NCI-H748 (cell line): ENCODE measurements at regions not wholly inside any gene's neighbourhood (a gene's known extent, or its start where the extent isn't known, plus 50 kb on each side); places are given as distances from the start of the nearest gene placed in this dataset.

ENCODE experiments used
- DNase-seq: peaks from one replicate; lab custom pipeline; 2025; ENCODE audit not compliant: unreplicated experiment; lab: John Stamatoyannopoulos, UW

DNA sequence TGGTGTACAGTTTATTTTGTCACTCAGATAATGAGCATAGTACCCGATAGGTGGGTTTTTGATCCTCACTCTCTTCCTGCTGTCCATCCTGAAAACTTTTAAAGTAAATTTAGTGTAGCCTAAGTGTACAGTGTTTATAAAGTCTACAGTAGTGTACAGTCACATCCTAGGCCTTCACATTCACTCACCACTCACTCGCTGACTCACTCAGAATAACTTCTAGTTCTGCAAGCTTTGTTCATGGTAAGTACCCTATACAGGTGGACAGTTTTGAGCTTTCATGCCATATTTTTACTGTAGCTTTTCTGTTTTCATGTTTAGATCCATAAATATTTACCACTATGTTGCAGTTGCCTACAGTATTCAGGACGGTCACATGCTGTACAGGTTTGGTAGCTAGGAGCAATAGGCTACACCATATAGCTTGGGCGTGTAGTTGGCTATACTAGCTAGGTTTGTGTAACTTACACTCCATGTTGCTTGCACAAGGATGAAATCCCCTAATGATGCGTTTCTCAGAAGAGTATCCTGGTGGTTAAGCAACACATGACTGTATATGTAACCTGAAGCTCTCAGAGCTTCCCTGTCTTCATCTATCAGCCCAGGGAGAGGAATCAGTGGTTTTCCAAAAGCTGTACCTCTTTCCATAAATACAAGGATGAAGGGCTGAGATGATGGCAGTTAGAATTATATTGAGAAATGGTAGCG, 87.6 kb upstream of the SLC25A26 start:
- no peak for DNase-seq

DNA sequence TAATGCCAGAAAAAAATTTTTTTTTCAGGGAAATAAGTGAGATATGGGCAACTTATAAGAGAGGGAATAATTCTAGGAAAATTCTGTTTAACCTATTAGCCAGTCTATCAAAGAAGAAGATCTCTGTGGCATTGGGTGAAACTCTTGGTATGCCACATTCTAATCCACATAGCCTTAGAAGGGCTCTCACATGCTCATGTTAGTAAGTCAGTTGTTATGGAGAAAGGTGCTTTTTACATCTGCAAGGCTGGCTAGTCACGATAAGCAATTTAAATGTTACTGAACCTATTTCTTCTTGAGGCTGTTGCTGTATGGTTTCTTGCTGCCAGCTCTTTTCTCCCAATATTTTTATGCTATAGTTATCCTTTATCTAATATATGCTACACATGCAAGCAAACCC, 89.9 kb upstream of the MAGI1 start:
- DNase-seq: no peak

DNA sequence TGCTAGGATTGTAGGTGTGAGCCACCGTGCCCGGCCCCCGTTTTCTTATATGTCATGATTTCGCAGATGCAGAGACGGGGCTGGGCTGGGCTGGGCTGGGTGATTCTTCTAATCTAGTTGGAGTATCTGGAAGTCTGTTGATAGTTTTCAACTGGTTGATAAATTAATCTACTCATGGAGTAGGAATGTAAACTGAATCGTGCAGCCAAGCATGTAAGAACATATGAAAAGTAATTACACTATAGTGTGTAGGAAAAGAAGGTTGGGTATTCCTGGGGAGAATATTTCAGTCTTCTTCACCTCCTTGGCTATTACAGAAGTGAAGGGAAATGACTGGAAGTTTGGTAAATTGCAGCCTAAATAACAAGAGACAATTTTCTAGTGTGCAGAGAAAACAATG, 82.6 kb upstream of the MAGI1 start:
- no peak for DNase-seq

DNA sequence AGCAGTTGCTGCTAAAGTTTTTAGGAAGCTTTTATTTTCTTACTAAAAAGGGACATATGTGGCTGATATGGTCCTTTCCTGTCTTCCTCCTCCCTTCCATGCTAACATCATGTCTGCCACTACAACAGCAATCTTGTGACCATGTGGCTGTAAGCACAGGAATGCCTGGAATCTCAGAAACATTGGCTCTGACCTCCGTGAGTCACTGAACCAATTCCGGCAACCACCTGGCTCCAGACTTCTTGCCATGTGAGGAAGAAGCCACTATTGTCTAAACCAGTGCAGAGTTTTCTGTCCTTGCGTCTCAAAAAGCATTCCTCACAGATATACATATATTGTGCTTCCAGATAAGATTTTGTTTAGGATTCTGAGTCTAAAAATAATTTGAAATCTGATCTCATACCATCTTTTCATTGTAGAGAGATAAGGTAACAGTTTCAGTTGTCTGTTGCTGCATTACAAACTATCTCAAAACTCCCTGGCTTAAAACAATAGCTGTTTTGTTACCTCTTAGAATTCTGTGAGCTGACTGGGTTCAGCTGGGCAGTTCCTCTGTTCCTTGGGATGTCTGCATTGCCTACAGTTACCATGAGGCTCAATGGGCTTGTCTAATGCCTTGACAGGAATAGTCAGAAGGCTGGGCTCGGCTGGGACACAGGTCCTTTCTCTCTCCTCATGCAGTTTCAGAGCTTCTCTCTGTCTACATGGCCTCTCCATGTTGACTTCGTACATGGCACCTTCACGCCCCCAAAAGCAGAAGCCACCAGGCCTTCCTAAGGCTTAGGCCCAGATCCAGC, 77.3 kb upstream of the MAGI1 start:
- DNase-seq: no peak

DNA sequence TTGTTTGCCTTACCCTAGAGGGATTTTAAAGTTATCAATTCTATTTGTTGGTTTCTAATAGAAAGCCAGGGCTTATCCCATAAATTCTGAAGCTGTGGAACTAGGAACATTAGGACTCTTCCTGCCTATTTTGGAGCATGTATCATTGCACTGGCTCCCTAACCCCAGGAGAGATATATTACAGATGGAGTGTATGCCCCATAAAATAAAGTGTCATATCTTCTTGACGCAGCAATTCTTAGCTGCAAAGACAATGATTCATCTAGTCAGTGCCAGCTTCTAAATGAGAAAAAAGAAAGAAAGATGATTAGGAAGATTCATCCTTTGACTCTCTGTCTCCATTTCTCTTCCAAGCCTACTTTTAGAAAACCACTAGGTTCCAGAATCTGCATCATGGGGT, 74.8 kb upstream of the MAGI1 start:
- no peak for DNase-seq

DNA sequence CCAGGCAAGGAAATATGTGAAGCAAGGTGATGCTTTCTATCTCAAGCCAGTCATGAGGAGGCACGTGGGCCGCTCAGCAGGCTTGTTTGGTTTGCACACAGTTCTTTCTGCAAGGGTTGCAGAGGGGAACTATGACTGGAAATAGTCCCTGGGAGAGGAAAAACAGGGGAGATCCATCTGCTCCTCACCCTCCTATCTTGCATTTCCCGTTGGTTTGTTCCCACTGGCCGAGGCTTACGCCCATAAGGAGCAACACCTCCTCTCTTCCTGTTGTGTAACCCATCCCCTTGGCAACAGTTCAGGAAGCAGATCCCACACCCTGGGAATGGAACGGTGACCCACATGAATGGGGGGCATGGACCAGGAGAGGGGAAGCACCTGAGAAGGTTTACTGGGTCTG, 72.1 kb upstream of the MAGI1 start:
- DNase-seq: peak; percentile 65

DNA sequence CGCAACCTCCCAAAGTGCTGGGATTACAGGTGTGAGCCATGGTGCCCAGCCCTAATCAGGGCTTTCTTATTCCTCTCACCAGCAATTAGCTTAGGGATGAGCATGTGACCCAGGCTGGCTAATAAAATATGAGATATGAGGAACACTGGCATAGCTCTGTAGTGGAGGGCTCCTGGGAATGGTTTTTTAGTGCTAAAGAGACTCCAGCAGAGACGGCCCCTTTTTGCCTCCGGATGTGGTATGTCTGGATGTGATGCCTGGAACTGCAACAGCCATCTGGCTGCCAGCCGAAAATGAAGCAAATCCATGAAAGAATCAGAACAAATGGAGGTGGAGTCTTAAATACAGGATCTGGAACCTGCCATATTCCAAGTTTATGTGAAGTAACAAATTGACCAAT, 69.1 kb upstream of the MAGI1 start:
- no peak for DNase-seq

DNA sequence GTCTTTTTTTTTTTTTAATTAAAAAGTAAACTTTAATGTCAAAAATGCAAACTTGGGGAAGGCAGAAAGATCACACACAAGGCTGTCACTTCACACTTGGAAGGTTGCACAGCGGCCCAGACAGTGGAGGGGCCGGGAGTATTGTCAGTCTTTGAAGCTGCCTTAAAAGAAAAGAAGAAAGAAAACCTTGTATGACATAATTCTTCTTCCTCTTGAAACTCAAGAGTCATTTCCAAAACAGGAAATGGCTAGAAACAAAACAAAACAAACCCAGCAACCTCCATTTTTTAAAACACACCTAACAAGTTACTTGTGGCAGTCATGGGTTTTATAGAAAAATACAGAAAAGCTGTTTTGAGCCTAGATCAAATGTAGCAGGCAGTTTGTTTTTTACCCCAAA, 68.1 kb upstream of the MAGI1 start:
- no peak for DNase-seq

DNA sequence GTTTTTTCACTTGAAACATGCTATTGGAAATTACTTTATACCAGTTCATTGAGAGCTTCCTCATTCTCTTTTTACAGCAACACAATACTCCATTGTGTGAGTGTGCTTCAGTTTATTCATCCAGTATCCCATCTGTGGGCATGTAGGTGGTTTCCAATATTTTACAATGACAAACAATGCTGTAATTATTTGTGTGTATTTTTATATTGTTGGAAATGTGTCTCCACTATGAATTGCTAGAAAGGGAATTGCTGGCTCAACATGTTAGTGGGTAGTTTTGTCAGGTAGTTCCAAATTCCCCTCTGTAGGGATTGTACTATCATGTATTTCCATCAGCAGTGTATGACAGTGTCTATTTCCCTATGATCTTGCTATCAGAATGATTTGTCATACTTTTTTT, 65.8 kb upstream of the MAGI1 start:
- DNase-seq: no peak

DNA sequence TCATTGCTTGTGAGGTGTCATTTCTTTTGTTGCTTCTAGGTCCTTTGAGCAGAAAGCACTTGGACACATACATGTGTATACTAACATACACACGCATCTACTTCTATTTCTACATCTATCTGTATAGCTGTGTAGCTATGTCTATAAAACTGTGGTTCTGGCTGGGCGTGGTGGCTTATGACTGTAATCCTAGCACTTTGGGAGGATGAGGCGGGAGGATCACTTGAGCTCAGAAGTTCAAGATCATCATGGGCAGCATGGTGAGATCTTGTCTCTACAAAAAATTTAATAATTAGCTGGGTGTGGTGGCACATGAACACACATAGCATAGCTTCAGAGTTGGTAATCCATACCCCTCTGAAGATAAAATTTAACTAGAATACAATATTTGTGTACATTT, 65.0 kb upstream of the MAGI1 start:
- DNase-seq: no peak

DNA sequence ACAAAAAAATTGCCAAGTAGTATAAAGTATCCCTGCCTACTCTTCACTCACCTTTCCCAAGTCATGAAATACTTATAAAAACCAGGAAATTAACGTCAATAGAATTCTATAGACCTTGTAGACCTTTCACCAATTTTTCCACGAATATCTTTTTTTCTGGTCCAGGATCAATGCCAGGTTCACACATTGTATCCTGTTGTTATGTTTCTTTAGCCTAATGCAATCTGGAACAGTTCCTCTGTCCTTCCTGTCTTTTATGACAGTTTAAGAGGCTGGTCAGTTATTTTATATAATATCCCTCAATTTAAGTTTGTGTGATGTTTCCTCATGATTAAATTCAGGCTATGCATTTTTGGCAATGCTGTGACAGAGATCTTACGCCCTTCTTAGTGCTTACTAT, 63.2 kb upstream of the MAGI1 start:
- DNase-seq: no peak

DNA sequence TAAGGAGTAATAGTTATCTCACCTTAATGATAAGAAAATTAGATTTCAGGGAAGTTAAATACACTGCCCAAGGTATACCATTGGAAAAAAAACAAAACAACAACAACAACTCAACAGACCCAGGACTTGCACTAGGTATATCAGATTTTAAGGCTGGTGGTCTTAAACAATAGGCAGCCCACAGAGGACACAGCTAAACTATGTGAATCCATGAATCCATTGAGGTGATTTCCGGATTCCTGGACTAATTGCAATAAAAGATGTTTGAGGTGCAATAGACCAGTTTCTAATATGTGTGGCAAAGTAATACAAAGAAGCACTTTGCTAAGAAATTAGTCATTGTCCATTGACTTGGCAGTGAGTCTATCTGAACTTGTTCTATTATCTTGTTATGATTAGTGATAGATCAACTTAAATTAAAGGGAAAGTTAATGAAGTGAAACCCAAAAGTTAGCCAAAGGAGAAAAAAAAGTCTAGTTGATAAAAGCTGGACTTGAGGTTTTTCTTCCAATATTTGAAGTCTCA, 60.9 kb upstream of the MAGI1 start:
- no peak for DNase-seq

DNA sequence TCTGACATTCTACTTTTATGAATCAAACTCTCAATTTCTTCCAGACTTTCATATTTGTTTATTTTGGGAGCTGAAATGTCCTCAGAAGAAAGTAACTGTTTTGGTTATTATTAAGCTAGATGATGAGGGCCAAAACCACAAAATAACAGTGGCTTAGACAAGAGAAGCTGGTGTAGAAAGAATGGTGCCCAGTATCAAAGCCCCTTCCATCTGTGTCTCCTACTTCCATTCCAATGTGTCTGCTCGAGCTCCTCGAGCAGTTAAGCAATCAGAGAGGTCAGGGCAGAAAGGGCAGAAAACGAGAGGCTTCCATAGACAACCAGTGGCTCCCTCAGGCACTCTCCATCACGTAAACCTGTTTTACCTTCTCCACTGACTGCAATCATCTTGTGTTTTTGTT, 59.7 kb upstream of the MAGI1 start:
- no peak for DNase-seq

DNA sequence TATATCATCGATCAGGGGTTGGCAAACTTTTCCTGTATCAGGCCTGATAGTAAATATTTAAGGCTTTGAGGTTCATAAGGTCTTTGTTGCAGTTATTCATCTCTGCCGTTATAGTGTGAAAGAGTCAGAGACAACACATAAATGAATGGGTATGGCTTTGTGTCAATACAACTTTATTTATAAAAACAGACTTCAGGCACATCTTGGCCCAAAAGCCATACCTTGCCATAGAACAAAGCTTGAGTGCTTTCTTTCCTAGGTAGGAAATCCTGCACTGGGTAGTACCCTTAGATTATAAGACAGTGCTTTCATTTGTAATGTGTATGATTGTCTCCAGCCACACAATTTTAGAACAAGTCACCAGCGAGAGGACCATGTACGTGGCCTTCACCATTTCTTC, 58.9 kb upstream of the MAGI1 start:
- no peak for DNase-seq

DNA sequence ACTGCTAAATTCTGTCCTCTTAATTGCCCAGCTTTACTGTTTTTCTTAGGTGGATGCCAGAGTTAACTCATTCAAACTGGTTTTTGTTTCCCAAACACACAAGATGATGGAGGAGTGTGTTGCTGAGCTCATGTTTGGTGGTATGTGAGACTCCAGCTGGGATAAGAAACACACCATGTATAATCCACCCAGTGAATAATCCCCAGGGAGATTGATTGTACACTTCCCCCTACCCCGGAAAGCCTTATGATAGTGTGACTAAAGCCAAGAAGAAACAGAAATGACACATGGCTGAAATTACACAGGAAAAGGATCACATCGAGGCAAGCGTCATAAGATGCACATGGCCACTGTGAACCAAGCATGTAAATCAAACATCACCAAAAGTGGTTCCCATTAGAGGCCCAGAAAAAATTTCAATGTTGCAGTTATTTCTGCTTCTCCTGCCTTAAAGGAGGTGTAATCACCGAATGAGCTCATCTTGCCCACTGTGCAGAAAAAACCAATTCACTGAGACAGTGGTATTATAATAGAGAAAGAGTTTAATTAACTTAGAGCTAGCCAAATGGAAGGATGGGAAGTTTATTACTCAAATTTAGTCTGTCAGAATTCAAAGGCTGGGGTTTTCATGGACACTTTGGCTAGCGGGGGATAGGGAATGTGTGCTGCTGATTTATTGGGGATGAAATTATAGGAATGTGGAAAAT, 56.7 kb upstream of the MAGI1 start:
- DNase-seq: no peak

DNA sequence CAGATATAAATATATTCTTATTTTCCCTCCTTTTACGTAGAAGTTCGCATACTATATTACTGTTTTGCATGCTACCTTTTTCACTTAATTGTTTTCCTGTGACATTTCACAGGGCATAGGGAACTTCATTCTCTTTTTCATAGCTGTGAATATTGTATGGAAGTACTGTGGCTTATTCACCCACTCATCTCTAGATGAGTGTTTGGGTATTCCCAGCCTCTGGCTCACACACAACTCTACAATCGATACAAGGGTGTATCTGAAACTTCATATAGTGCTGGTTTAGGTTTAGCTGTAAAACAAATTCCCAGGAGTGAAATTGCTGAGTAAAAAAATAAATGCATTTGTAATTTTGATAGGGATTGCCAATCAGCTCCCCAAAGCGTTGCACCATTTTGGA, 55.3 kb upstream of the MAGI1 start:
- no peak for DNase-seq

DNA sequence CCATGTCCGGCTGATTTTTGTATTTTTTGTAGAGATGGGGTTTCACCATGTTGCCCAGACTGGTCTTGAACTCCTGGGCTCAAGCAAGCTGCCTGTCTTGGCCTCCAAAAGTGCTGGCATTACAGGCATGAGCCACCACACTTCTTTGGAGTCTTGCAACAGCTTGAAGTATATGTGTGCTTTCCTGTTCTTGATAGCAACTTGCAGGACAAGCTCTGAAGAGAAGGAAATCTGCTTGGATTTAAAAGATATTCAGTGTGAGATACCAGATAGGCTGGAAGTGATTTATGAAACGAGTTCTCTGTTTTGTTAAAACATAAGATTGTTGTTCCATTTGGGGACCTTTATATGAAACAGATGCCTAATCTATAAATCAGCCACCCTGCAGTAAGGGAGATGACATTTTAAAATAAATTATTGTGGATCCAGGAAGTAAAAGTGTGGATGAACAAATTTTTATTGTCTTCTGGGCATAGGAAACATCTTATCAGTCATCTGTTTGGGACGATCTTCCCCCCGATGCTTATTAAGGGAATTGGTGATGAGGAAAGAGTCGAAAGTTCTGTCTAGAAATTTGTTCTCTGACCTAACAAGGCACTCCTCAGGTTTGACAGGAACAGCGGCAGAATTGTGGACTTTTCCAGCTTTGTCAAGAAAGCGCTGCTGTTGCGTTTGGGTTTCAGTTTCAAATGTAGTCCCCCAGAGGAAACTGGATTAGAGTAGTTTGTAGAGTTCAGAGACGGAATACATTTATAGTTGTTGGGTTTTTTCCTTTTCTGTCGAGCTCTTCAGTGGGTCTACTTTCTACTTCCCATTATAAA, 53.7 kb upstream of the MAGI1 start:
- DNase-seq: no peak
